ENCODE measurements at regions not wholly inside any gene's neighbourhood (a gene's known extent, or its start where the extent isn't known, plus 50 kb on each side); places are given as distances from the start of the nearest gene placed in this dataset.
A peak's percentile ranks its signal among the peaks of the same experiment; 100 is the strongest.

DNA sequence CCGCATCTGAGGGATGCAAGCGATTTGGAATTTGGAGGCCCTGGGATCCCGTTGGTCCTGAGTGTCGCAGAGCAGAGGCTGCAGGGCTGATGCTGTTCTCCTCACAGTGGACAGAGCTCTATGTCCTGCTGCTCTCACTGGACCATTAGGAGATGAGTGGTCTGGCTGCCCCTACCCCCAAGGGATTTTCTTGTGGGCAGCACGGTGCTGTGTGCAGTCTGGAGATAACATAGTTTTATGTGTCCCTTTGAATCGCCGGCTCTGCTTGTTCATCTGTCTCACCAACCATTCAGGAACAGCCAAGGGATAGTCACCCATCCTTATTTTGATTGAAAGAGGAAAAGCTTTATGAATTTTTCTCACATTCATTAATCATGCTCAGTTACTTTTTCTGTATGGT lies 49.9 kb downstream of the CHRM3 start:
- no peak for ATAC-seq

DNA sequence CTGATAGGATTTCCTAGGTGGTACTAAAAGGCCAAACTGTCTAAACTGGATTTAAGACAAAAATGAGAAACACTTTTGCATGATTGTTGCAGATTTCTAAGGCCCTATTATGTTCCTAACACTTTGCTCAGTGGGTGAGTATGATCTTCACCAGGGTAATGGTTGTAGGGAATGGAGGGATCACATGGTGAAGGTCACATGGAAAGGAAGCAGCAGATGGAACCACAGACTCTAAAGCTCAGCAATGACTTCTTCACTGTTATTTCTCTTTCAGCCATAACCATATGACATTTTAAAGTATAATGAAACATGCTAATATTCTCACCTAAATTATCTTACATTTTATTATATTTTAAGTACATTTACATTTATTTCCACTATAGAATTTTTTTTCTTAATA lies 51.5 kb downstream of the CHRM3 start:
- ATAC-seq: no peak

DNA sequence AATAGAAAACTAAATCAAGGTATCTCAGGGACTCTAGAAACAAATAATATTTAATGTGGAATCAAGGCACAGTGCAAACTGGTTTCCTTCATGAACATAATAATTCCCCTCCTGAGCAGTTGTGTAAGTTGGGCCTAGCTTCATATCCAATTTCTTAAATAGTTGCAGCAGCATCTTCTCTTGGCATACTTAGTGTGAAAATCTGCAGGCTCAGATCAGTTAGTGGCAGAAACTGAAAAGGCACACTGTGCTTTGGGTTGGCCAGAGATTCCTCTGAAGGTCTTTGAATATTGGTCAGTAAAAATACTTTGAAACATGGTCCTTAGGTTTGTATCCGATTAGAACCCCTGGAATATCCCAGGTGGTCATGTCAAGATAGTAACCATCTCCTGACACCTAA lies 52.5 kb downstream of the CHRM3 start:
- no peak for ATAC-seq

DNA sequence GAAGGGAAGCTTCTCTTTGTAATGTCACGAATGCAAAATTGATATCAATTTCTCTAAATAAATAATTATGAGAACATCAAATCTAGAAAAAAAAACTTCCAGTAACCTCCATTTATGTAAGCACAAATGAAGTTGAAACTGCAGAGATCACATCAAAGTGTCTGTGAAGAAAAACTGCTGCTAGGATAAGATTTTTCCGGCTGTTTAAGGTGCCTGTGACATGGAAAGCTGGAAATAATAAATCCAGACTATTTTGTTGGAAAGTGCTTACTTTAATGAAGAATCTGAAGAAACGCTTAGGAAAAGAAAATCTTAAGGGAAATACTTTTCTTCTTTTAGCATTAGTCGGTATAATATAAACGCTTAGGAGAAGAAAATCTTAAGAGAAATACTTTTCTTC lies 57.0 kb downstream of the CHRM3 start:
- ATAC-seq: no peak

DNA sequence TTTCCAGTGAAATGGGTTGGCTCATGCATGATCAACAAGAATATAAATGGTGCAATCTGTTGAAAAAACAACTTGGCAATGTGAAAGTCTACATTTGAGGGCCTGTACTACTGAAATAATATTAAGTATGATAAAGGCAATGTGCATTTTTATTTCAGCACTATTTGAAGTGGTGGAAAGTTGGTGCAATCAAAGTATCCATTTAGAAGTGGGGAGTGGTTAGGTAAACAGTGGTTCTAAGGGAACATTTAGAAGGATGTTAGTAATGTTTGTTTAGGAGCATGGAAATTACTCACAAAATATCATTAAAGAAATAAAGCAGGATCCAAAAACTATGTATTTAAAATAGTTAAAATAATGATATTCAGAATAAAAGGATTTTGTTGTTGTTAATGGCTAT lies 60.2 kb downstream of the CHRM3 start:
- ATAC-seq: no peak

- no peak for ATAC-seq
Measured at GRCh38 chr1:239448911-239449310, 62.5 kb downstream of the CHRM3 start.

DNA sequence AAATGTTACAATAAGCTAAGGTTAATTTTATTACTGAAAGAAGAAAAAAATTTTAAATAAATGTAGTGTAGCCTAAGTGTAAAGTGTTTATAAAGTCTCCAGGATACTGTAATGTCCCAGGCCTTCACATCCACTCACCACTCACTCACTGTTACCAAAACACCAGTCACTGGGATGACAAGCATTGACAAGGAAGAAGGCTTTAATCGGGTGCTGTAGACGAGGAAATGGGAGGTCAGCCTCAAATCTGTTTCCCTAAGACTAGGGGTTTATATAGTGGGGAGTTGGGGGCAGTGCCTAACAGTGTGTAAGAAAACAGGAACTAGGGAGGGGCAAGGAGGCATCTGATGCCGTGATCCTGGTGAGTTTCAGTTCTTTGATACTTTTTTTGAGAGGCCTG lies 69.4 kb downstream of the CHRM3 start:
- no peak for ATAC-seq

GRCh38 chr1:239456788-239457187 lies 70.4 kb downstream of the CHRM3 start:
- ATAC-seq: no peak

DNA sequence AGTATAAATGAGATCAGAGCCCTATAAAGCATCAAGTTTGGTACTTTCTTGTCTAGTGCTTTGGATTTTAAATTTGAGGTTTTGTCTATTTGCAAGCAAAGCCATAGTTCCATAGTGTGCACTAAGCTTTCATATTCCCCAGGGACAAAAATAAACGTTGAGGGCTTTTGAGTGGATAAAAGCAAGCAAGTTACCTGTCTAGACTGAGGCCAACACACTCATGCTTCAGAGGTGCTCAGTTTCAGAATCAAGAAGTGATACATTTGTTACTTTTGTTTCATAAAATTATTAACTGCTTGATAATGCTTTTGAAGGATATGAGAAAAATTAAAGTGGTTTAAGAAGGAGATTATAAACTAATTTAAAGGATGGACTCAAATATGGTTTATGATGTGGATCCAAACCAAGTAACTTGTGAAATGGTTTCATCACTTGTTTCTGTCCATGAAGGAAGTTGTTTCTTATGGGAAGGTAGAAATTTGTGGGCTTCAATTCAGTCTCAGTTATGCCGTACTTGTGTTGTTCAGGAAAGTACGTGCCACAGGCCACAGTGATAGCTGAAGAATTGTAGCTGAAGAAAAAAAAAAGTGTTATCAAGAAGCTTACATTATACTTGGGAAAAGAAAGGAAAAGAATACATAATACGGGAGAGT lies 71.2 kb downstream of the CHRM3 start:
- ATAC-seq: no peak

DNA sequence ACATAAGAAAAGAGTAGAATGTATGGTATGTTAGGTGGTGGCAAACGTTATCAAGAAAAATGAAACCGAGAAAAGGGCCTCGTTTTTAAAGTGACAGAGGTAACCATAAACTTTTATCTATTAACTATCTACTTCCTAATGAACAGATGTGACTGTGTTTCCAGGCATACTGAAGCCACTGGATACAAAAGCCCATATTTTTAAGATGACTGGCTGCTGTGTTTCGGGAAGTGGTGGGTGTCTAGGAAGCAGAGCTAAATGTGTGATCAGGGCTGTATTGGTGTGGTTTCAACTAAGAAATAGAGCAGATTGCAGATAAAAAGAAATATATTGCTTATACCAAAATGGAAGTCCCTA lies 71.8 kb downstream of the CHRM3 start:
- peak in 1 of 2 donors; percentile 21 for ATAC-seq

DNA sequence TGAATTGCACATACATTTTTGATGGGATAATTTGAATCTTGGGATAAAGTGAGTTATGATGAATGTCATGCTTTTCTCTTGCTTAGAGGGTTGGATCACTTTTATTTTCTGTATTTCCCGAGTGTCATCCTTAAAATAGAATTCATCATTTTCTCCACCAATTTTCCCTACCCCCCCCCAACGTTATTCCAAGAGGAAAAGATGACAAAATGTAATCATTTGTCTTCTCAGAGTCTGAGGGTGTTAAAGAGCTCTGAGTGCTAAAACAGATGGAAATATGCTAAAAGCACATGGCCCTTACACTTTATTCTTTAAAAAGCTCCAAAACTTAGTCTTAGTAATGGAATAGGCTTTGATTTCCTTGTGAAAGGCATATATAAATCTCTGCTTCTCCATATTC lies 81.4 kb downstream of the CHRM3 start:
- no peak for ATAC-seq

- ATAC-seq: no peak
Measured at GRCh38 chr1:239478069-239478468, 91.7 kb downstream of the CHRM3 start.

DNA sequence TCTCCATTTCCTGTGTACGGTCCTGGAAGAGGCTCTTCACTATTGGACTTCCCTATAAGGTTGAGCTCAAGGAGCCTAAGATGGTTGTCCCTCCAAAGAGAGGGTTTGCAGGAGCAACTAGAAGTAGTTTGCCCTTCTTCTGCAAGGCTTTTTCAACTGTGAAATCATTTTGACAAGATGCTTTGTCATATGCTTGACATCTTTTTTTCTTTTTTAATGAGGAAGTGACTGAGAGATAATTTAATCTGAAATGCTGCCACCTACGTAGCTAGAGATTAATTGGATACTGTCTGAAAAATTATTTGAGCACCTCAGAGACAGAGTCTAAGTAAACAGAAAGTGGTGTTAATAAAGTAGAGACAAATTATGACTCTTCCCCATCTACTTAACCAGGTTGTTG lies 97.0 kb downstream of the CHRM3 start:
- ATAC-seq: no peak

DNA sequence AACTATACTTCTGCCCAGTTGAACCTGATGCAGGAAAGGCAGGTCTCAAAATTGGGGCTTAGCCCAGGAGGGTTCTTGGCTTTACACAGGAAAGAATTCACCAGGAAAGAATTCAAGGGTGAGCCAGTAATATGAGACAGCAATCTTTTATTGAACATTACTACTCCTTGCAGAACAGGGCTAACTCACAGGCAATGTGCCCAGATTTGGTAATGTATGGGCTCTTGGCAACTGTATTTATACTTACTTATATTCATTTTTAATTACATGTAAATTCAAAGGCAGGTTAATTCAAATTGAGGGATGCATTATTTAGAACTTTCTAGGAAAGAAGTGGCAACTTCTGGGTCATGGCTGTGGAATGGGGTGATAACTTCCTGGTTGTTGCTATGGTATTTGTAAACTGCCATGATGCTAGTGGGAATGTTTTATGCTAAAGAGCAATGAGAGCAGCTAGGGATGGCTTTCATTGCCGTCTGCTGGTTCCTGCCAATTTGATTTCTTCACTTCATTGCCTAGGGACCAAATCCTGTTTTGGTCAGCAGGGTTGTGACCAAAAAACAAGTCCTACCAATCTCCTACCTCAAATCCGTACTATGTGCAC lies 107.5 kb downstream of the CHRM3 start:
- ATAC-seq: no peak

DNA sequence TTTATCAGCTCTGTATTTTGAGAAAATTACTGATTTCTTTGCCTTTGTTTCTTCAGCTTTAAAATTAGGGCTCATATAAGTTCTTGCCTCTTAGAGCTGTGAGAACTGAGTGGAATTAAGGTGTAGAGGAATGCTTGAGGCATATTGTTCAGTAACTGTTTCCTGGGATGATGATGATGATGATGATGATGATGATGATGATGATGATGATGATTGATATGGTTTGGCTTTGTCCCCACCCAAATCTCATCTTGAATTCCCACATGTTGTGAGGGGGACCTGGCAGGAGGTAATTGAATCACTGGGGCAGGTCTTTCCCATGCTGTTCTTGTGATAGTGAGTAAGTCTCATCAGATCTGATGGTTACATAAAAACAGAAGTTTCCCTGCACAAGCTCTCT lies 118.7 kb downstream of the CHRM3 start:
- ATAC-seq: no peak

- ATAC-seq: no peak
Measured at GRCh38 chr1:239507826-239508225, 121.5 kb downstream of the CHRM3 start.

GRCh38 chr1:239511875-239512274 lies 125.5 kb downstream of the CHRM3 start:
- no peak for ATAC-seq

DNA sequence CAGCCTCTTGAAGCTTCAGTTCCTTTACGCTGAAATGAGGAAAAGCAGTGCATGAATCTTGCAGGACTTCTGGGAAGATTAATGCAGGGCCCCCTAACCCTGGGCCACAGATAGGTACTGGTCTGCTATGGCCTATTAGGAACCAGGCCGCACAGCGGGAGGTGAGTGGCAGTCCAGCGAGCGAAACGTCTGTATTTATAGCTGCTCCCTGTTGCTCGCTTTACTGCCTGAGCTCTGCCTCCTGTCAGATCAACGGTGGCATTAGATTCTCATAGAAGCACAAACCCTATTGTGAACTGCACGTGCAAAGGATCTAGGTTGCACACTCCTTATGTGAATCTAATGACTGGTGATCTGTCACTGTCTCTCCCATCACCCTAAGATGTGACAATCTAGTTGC lies 130.2 kb downstream of the CHRM3 start:
- ATAC-seq: no peak

DNA sequence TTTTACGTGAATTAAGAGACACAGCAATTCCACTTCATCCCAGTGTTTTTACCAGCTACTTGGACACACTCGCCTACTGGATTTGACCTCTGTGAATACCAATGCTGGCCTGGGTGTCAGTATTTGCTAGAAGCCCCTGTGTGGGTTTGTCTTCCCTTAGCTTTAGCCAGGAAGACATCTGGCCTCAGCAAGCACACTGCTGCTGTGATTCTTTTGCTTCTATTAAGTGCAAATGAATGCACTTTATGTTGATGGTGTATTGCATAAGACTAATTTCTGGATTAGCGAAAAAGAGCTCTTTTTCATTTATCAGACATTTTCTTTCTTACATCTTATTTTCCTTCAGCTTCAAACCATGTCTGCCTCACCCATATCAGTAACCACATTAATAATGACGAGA lies 140.0 kb downstream of the CHRM3 start:
- no peak for ATAC-seq

DNA sequence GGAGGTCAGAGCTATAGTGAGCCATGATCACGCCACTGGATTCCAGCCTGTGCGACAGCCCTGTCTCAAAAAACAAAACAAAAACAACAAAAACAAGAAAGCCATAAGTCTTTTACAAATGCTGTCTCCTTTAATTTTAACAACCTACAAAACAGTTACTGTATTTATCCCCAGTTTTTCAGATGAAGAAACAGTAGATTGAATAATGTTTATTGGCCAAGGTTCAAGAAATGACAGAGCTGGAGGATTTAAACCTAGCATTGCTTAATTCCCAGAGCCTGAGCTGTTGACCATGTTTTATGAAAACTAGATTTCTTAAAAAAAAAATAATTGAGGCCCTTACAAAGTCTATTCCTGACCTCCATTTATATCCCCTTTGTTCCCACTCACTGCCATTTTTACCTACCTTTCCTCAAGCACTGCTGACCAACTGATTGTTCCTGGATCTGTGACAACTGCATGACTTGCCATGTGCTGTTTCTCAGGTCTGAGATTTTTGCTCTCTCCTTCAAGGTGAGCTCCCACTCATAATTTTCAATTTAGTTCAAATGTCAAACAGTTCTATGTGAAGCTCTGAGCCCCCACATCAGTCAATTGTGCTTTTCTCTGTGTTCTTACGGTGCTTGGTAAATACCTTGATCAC lies 140.8 kb downstream of the CHRM3 start:
- ATAC-seq: no peak

GRCh38 chr1:239536165-239536849 lies 149.9 kb downstream of the CHRM3 start:
- no peak for ATAC-seq

DNA sequence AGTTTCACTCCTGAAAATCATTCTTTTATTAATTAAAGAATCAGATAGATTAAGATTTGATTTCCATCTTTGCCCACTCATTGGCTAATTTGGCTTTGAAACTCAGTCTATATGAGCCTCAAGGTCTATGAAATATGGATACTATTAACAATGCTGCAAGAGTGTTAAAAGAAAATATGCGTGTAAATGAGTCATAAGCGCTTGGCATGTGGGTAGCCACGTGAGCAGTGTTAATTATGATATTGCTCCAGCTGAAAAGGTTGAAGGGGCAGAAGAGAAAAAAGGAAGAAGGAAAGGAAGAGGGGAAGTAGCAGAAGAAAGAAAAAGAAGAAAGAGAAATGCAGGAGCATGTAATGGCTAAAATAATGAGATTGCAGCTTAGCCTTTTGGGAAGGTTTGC lies 151.4 kb downstream of the CHRM3 start:
- no peak for ATAC-seq

GRCh38 chr1:239538239-239538988 lies 152.0 kb downstream of the CHRM3 start:
- no peak for ATAC-seq

All from activated CD4-positive, CD25-positive, alpha-beta regulatory T cell treated with anti-CD3 and anti-CD28 coated beads, Interleukin-2, amount 50 U/mL, for 24 hours (primary cell).